ENCODE measurements at regions not wholly inside any gene's neighbourhood (a gene's known extent, or its start where the extent isn't known, plus 50 kb on each side); places are given as distances from the start of the nearest gene placed in this dataset.
A peak's percentile ranks its signal among the peaks of the same experiment; 100 is the strongest.

DNA sequence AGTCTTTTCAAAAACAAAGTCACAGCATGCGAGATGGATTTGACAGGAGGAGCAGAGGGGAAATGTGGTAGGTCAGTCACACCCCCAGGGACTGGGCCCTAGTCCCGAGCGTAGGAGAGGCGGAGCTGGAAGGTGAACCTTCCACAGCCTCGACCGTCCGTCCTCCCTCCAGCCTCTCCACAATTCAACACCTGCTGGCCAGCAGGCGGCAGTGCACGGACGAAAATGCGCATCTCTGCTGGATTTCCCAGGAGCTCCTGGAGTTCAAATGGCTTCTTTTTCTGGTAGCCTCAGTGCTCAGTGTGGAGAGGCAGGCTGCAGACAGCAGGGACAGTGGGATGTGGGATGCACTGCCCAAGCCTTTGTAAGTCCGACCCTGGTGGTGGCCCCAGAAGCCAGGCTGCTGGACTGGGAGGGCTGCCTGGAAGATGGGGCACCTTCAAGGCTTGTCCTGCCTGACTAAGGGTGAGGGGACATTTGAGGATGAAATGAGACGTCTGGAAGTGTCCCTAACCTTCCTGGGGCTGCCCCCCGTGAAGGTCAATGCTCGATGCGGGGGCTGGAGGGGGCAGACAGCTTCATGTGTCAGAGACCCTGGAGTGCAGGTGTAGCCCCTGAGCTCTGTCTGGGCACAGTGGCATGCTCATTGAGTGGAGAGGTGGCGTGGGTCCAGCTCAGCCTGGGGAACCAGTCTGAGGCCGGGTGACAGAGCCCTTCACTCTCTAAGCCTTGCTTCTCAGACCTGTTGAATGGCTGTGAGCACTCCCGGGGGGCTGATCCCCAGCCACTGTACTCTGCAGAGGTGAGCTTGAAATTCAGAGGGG is 189.5 kb downstream of the TFCP2L1 start (continued):
- TF ChIP-seq, protein P1, sequence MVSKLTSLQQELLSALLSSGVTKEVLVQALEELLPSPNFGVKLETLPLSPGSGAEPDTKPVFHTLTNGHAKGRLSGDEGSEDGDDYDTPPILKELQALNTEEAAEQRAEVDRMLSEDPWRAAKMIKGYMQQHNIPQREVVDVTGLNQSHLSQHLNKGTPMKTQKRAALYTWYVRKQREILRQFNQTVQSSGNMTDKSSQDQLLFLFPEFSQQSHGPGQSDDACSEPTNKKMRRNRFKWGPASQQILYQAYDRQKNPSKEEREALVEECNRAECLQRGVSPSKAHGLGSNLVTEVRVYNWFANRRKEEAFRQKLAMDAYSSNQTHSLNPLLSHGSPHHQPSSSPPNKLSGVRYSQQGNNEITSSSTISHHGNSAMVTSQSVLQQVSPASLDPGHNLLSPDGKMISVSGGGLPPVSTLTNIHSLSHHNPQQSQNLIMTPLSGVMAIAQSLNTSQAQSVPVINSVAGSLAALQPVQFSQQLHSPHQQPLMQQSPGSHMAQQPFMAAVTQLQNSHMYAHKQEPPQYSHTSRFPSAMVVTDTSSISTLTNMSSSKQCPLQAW (CRISPR knock-in tag; IDR thresholded peaks at IDR 0.05) = no peak
- no peak for TF ChIP-seq ZBTB4 (CRISPR knock-in tag; IDR thresholded peaks at IDR 0.05; ENCODE audit: borderline replicate concordance)
- peak; percentile 52 for TF ChIP-seq TEAD3 (CRISPR knock-in tag; optimal IDR thresholded peaks at IDR 0.05; ENCODE audit: borderline replicate concordance)
- TF ChIP-seq SMC3 (IDR thresholded peaks at IDR 0.05; ENCODE audit: low read length) = peak; percentile 61
- TF ChIP-seq SIX4 (CRISPR knock-in tag; IDR thresholded peaks at IDR 0.05) = no peak
- TF ChIP-seq, protein P2, sequence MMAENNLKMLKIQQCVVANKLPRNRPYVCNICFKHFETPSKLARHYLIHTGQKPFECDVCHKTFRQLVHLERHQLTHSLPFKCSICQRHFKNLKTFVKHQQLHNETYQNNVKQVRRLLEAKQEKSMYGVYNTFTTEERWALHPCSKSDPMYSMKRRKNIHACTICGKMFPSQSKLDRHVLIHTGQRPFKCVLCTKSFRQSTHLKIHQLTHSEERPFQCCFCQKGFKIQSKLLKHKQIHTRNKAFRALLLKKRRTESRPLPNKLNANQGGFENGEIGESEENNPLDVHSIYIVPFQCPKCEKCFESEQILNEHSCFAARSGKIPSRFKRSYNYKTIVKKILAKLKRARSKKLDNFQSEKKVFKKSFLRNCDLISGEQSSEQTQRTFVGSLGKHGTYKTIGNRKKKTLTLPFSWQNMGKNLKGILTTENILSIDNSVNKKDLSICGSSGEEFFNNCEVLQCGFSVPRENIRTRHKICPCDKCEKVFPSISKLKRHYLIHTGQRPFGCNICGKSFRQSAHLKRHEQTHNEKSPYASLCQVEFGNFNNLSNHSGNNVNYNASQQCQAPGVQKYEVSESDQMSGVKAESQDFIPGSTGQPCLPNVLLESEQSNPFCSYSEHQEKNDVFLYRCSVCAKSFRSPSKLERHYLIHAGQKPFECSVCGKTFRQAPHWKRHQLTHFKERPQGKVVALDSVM (CRISPR knock-in tag; IDR thresholded peaks at IDR 0.05) = peak; percentile 96
- TF ChIP-seq ZNF614 (CRISPR knock-in tag; IDR thresholded peaks at IDR 0.05; ENCODE audit: borderline replicate concordance) = no peak
- TF ChIP-seq ZBTB14 (CRISPR knock-in tag; IDR thresholded peaks at IDR 0.05) = no peak
- TF ChIP-seq ZNF713 (CRISPR knock-in tag; IDR thresholded peaks at IDR 0.05) = no peak
- TF ChIP-seq, protein P3, sequence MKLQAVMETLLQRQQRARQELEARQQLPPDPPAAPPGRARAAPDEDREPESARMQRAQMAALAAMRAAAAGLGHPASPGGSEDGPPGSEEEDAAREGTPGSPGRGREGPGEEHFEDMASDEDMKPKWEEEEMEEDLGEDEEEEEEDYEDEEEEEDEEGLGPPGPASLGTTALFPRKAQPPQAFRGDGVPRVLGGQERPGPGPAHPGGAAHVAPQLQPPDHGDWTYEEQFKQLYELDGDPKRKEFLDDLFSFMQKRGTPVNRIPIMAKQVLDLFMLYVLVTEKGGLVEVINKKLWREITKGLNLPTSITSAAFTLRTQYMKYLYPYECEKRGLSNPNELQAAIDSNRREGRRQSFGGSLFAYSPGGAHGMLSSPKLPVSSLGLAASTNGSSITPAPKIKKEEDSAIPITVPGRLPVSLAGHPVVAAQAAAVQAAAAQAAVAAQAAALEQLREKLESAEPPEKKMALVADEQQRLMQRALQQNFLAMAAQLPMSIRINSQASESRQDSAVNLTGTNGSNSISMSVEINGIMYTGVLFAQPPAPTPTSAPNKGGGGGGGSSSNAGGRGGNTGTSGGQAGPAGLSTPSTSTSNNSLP (IDR thresholded peaks at IDR 0.05; ENCODE audit: low read depth, low read length) = no peak
- no peak for TF ChIP-seq CBX1 (IDR thresholded peaks at IDR 0.05; ENCODE audit: low read depth)
- no peak for TF ChIP-seq NFE2 (CRISPR knock-in tag; IDR thresholded peaks at IDR 0.05)
- no peak for TF ChIP-seq ZNF577 (CRISPR knock-in tag; IDR thresholded peaks at IDR 0.05; ENCODE audit: borderline replicate concordance, low read depth)
- no peak for TF ChIP-seq GATAD2A (CRISPR knock-in tag; IDR thresholded peaks at IDR 0.05)
- TF ChIP-seq SRSF1 (optimal IDR thresholded peaks at IDR 0.05; ENCODE audit: low read depth, low read length) = no peak
- peak; percentile 92 for TF ChIP-seq XRCC5 (optimal IDR thresholded peaks at IDR 0.05; ENCODE audit: low read length)
- peak; percentile 50; the same call in 1 of the 2 replicates for TF ChIP-seq SALL1 (CRISPR knock-in tag; IDR thresholded peaks at IDR 0.05)
- TF ChIP-seq PRMT3 (CRISPR knock-in tag; IDR thresholded peaks at IDR 0.05; ENCODE audit: borderline replicate concordance, low read depth) = no peak

Data from HepG2 (cell line).